ENCODE measurements at regions not wholly inside any gene's neighbourhood (a gene's known extent, or its start where the extent isn't known, plus 50 kb on each side); places are given as distances from the start of the nearest gene placed in this dataset.

DNA sequence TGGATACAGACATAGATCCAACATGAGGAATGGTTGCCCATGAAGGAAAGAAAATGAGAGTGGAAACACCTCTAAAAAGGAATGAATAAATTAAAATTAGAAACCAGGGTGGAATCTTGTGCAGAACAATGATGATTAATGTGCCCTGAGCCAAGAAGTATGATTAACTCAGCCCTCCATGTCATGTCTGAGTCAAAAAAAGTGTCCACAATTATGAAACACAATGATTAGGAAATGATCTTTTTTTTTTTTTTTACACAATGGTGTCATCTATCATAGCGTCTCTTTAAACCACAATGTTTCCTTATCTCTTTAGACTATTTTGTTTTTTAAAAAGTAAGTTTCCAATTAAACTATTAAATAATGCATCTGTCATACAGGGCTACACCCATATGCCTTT lies 78.9 kb upstream of the RAB4A start:
- H3K4me3 ChIP-seq, result no peak overlapping the region
- intact Hi-C loops (cut with DNase I; ENCODE audit: low total_unique reads), result no loop called here
- no peaks in the 10 kb centered on the region for H3K36me3 ChIP-seq
- TF ChIP-seq CTCF (IDR thresholded peaks at IDR 0.05), result no peak
- H3K27me3 ChIP-seq, result no peaks in the 10 kb centered on the region
- no peak for DNase-seq
- no peaks in the 10 kb centered on the region for H3K9me3 ChIP-seq
- H3K4me1 ChIP-seq, result no peaks in the 10 kb centered on the region
- H3K27ac ChIP-seq, result no peak overlapping the region

GRCh38 chr1:229192853-229193252 lies 78.1 kb upstream of the RAB4A start:
- no peaks in the 10 kb centered on the region for H3K4me1 ChIP-seq
- no peak for DNase-seq
- no peak for TF ChIP-seq CTCF (IDR thresholded peaks at IDR 0.05)
- no peaks in the 10 kb centered on the region for H3K27me3 ChIP-seq
- no peak overlapping the region for H3K4me3 ChIP-seq
- H3K27ac ChIP-seq, result no peak overlapping the region
- no peaks in the 10 kb centered on the region for H3K36me3 ChIP-seq
- intact Hi-C loops (cut with DNase I; ENCODE audit: low total_unique reads), result no loop called here
- H3K9me3 ChIP-seq, result no peaks in the 10 kb centered on the region

- Histone ChIP-seq H3K4me1 (peaks cover 0 to under 1% (median 0%) of the 10 kb centered on the region in 4 donors), H3K27me3 (no peaks in the 10 kb centered on the region), H3K4me3 (no peak overlapping the region), H3K9me3 (no peaks in the 10 kb centered on the region), H3K36me3 (no peaks in the 10 kb centered on the region), H3K27ac (no peak overlapping the region)
- intact Hi-C loops (cut with DNase I; ENCODE audit: low total_unique reads), result no loop called here
- no peak for DNase-seq
- no peak for TF ChIP-seq CTCF (IDR thresholded peaks at IDR 0.05)
Observed at GRCh38 chr1:229194096-229194495, 76.8 kb upstream of the RAB4A start.

GRCh38 chr1:229195246-229195645 lies 75.7 kb upstream of the RAB4A start:
- DNase-seq, result no peak
- Histone ChIP-seq H3K4me1 (peaks cover 0 to 3% (median 0%) of the 10 kb centered on the region in 4 donors), H3K4me3 (no peak overlapping the region), H3K36me3 (no peaks in the 10 kb centered on the region), H3K27ac (no peak overlapping the region), H3K9me3 (no peaks in the 10 kb centered on the region), H3K27me3 (no peaks in the 10 kb centered on the region)
- intact Hi-C loops (cut with DNase I; ENCODE audit: low total_unique reads), result no loop called here
- TF ChIP-seq CTCF (IDR thresholded peaks at IDR 0.05), result no peak

DNA sequence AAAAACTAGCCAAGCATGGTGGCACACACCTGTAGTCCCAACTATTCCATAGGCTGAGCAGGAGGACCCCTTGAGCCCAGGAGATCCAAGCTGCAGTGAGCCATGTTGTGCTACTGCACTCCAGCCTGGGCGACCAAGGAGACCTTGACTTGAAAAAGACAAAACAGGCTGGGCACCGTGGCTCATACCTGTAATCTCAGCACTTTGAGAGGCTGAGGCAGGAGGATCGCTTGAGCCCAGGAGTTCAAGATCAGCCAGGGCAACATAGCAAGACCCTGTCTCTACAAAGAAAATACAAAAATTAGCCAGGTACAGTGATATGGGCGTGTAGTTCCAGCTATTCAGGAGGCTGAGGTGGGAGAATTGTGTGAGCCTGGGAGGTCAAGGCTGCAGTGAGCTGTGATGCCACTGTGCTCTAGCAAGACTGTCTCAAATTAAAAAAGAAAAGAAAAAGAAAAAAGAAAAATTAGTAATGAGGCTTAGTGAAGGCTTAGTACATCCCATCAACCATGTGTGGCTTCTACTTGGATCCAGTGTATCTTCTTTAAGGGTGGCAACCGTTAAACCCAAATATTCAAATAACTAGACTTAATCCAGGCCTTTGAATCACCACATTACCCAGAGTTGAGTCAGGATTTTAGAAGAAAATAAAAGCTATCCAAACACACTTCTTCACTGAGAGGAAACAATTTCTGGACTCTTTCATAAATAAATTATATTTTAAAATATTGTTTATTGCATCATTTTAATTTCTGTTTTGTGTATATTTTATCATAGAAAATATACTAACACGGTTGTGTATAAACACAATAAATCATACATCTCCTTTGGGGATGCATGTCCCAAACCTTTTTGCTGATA lies 74.3 kb upstream of the RAB4A start:
- no peaks in the 10 kb centered on the region for H3K9me3 ChIP-seq
- no peak for DNase-seq
- no peaks in the 10 kb centered on the region for H3K27me3 ChIP-seq
- no peak overlapping the region for H3K27ac ChIP-seq
- H3K36me3 ChIP-seq, result no peaks in the 10 kb centered on the region
- no peak for TF ChIP-seq CTCF (IDR thresholded peaks at IDR 0.05)
- intact Hi-C loops (cut with DNase I; ENCODE audit: low total_unique reads), result no loop called here
- peaks cover 0 to 3% (median 0%) of the 10 kb centered on the region in 4 donors for H3K4me1 ChIP-seq
- H3K4me3 ChIP-seq, result no peak overlapping the region

Data from tibial artery (tissue), 4 donors.